H1 (cell line): ENCODE measurements at regions not wholly inside any gene's neighbourhood (a gene's known extent, or its start where the extent isn't known, plus 50 kb on each side); places are given as distances from the start of the nearest gene placed in this dataset.
"Not testable (repeated sequence)": the region's sequence is repeated elsewhere in the genome, so short reads cannot be mapped to it uniquely, and the experiment has no call there.

Experiments
- CTCF ChIA-PET: fragments of 300-600 bp; sonication (Branson Sonifier 250); formaldehyde crosslinking; loops from one replicate; lab custom pipeline; 2021; ENCODE audit not compliant: partially characterized antibody; lab: Charles Lee
- POLR2A ChIA-PET: fragments of 300-600 bp; sonication (Branson Sonifier 250); formaldehyde crosslinking; loops from one replicate; lab custom pipeline; 2021; ENCODE audit warnings: inconsistent platforms; ENCODE audit not compliant: partially characterized antibody; lab: Charles Lee
- DNase-seq, 2 experiments: peaks; one replicate each; pipeline versions ENCODE4 v3.0.0 to v3.0.0-alpha.2; 2010 to 2022; ENCODE audit warnings: low spot score in 2 of 2, low read depth in 1 of 2, mixed read lengths in 1 of 2
- FAIRE-seq: peaks from 2 replicates; lab custom pipeline; 2011; peaks lifted over from hg19 to GRCh38; lab: Jason Lieb, UNC
- H2AFZ ChIP-seq: 2 replicates; pipeline ENCODE4 v1.8.1; 2012; ENCODE audit warnings: low read length, inconsistent platforms
- H2AK5ac ChIP-seq: 2 replicates; pipeline ENCODE4 v1.6.1; 2013; ENCODE audit warnings: low read depth, low read length
- H2BK120ac ChIP-seq: replicated peaks from 2 replicates; pipeline ENCODE3; 2013; ENCODE audit warnings: low read depth, low read length, inconsistent platforms
- H2BK12ac ChIP-seq: 2 replicates; pipeline ENCODE4 v1.6.1; 2013; ENCODE audit warnings: low read depth, low read length
- H2BK15ac ChIP-seq: 2 replicates; pipeline ENCODE4 v1.6.1; 2013; ENCODE audit warnings: low read length
- H2BK20ac ChIP-seq: 2 replicates; pipeline ENCODE4 v1.6.1; 2013; ENCODE audit warnings: low read length
- H2BK5ac ChIP-seq: 2 replicates; pipeline ENCODE4 v1.6.1; 2013; ENCODE audit warnings: low read depth, low read length
- H3K14ac ChIP-seq: 2 replicates; pipeline ENCODE4 v1.6.1; 2013; ENCODE audit warnings: inconsistent platforms; ENCODE audit not compliant: insufficient read length
- H3K18ac ChIP-seq: 2 replicates; pipeline ENCODE4 v1.6.1; 2013; ENCODE audit warnings: low read length; ENCODE audit errors: extremely low read depth
- H3K23ac ChIP-seq: 2 replicates; pipeline ENCODE4 v1.6.1; 2013; ENCODE audit warnings: inconsistent platforms; ENCODE audit not compliant: insufficient read length
- H3K23me2 ChIP-seq: 2 replicates; pipeline ENCODE4 v1.6.1; 2013; ENCODE audit warnings: low read depth, low read length
- H3K27ac ChIP-seq: 2 replicates; pipeline ENCODE4 v1.6.1; 2011; ENCODE audit warnings: low read depth, low read length, inconsistent platforms
- H3K27me3 ChIP-seq, 4 experiments: replicated peaks in 1 of 4; 1 replicate in 1 of 4; 2 replicates in 3 of 4; pipeline versions ENCODE4 v1.6.1 to v1.8.1; 2011 to 2013; ENCODE audit warnings: low read length in 3 of 4, mild to moderate bottlenecking in 3 of 4, inconsistent platforms in 2 of 4, mixed read lengths in 2 of 4, moderate library complexity in 1 of 4; ENCODE audit not compliant: control insufficient read depth in 3 of 4, insufficient read depth in 3 of 4; ENCODE audit errors: extremely low read depth in 1 of 4
- H3K36me3 ChIP-seq, 4 experiments: 2 replicates each; pipeline versions ENCODE4 v1.6.1 to v1.8.1; 2011 to 2013; ENCODE audit warnings: mild to moderate bottlenecking in 4 of 4, low read length in 3 of 4, moderate library complexity in 2 of 4, control low read depth in 1 of 4, inconsistent platforms in 1 of 4; ENCODE audit not compliant: insufficient read depth in 4 of 4, control insufficient read depth in 2 of 4
- H3K4ac ChIP-seq: replicated peaks from 2 replicates; pipeline ENCODE3; 2013; ENCODE audit warnings: low read length, low read depth, mixed read lengths, inconsistent platforms; ENCODE audit not compliant: insufficient read length
- H3K4me1 ChIP-seq, 4 experiments: replicated peaks in 1 of 4; 1 replicate in 1 of 4; 2 replicates in 3 of 4; pipeline versions ENCODE4 v1.6.1 to v1.8.1; 2011 to 2013; ENCODE audit warnings: low read length in 3 of 4, inconsistent platforms in 2 of 4, mixed read lengths in 1 of 4; ENCODE audit not compliant: insufficient read depth in 4 of 4, control insufficient read depth in 3 of 4
- H3K4me2 ChIP-seq, 2 experiments: 2 replicates each; pipeline versions ENCODE4 v1.6.1 to v1.8.1; 2011 to 2013; ENCODE audit warnings: low read depth in 2 of 2, low read length in 2 of 2, control low read depth in 1 of 2, inconsistent platforms in 1 of 2, mild to moderate bottlenecking in 1 of 2; ENCODE audit not compliant: insufficient read depth in 1 of 2
- H3K4me3 ChIP-seq, 4 experiments: fragments of 200-600, 300-600 bp in 1 of 4; sonication (generic), shearing (Covaris generic), sonication (Bioruptor Twin) in 1 of 4; 2 replicates each; pipeline versions ENCODE4 v1.5.1 to v1.8.1; 2011 to 2016; ENCODE audit warnings: low read length in 4 of 4, low read depth in 3 of 4, control low read depth in 2 of 4, inconsistent platforms in 2 of 4, mild to moderate bottlenecking in 2 of 4, mixed read lengths in 1 of 4, moderate library complexity in 1 of 4; ENCODE audit not compliant: insufficient read depth in 2 of 4; ENCODE audit errors: extremely low read depth in 1 of 4
- H3K56ac ChIP-seq: replicated peaks from 2 replicates; pipeline ENCODE3; 2013; ENCODE audit warnings: low read depth, mild to moderate bottlenecking, mixed read lengths, low read length, inconsistent platforms; ENCODE audit not compliant: insufficient read length
- H3K79me1 ChIP-seq: 2 replicates; pipeline ENCODE4 v1.6.1; 2013; ENCODE audit warnings: low read depth, low read length, control low read depth
- H3K79me2 ChIP-seq, 2 experiments: 2 replicates each; pipeline versions ENCODE4 v1.6.1 to v1.8.1; 2012 to 2013; ENCODE audit warnings: low read length in 2 of 2, mild to moderate bottlenecking in 2 of 2, inconsistent platforms in 1 of 2; ENCODE audit not compliant: insufficient read depth in 2 of 2, control insufficient read depth in 1 of 2
- H3K9ac ChIP-seq, 4 experiments: replicated peaks in 1 of 4; 1 replicate in 1 of 4; 2 replicates in 3 of 4; pipeline versions ENCODE4 v1.6.1 to v1.8.1; 2011 to 2013; ENCODE audit warnings: low read depth in 3 of 4, low read length in 3 of 4, control low read depth in 2 of 4, mild to moderate bottlenecking in 2 of 4, moderate library complexity in 2 of 4, inconsistent platforms in 1 of 4; ENCODE audit errors: extremely low read depth in 1 of 4
- H3K9me3 ChIP-seq, 2 experiments: 2 replicates each; pipeline versions ENCODE4 v1.6.1 to v1.8.1; 2012 to 2013; ENCODE audit warnings: mild to moderate bottlenecking in 2 of 2, moderate library complexity in 2 of 2, control low read depth in 1 of 2, inconsistent platforms in 1 of 2, low read depth in 1 of 2, low read length in 1 of 2, mixed read lengths in 1 of 2; ENCODE audit not compliant: insufficient read depth in 2 of 2
- H4K20me1 ChIP-seq, 2 experiments: replicated peaks in 1 of 2; 2 replicates each; pipeline versions ENCODE3 to v1.8.1; 2011 to 2013; ENCODE audit warnings: inconsistent platforms in 2 of 2, low read length in 2 of 2, mild to moderate bottlenecking in 1 of 2; ENCODE audit not compliant: insufficient read depth in 2 of 2, control insufficient read depth in 1 of 2
- H4K5ac ChIP-seq: 2 replicates; pipeline ENCODE4 v1.6.1; 2013; ENCODE audit warnings: low read length, low read depth, mixed read lengths, inconsistent platforms; ENCODE audit not compliant: insufficient read length
- H4K8ac ChIP-seq: 2 replicates; pipeline ENCODE4 v1.8.0; 2013; ENCODE audit warnings: mild to moderate bottlenecking, moderate library complexity, low read length, inconsistent platforms; ENCODE audit not compliant: insufficient read depth; ENCODE audit errors: extremely low read depth
- H4K91ac ChIP-seq: replicated peaks from 2 replicates; pipeline ENCODE3; 2013; ENCODE audit warnings: low read length, mixed read lengths, inconsistent platforms; ENCODE audit not compliant: insufficient read length
- WGBS, 2 experiments: shearing (Covaris generic) in 1 of 2; methylation state at CpG; one replicate each; pipeline versions ENCODE4 v1.1.6 to v1.1.7; 2013 to 2015; ENCODE audit warnings: low lambda C conversion rate in 2 of 2, mixed read lengths in 2 of 2, inconsistent platforms in 1 of 2, low coverage in 1 of 2, missing lambda C conversion rate in 1 of 2; ENCODE audit not compliant: insufficient replicate concordance in 2 of 2, insufficient coverage in 1 of 2, insufficient read length in 1 of 2; ENCODE audit errors: extremely low coverage in 1 of 2, missing lambda C conversion rate in 1 of 2; 5-methylcytosine and 5-hydroxymethylcytosine counted together

DNA sequence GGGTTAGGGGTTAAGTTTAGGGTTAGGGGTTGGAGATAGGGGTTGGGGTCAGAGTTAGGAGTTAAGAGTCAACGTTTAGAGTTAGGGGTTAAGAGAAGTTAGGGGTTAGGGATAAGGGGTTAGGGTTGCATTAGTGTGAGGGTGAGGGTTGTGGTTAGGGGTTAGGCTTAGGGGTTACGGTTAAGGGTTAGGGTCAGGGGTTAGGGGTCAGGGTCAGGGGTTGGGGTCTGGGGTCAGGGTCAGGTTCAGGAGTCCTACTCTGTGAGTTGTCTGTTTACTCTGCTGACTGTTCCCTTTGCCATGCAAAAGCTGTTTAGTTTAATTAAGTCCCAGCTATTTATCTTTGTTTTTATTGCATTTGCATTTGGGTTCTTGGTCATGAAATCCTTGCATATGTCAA, 1267.3 kb downstream of the FOXD4L5 start:
- H4K20me1 ChIP-seq, H3K18ac ChIP-seq, H3K79me1 ChIP-seq, POLR2A ChIA-PET, H2BK20ac ChIP-seq, H4K91ac ChIP-seq, H3K4me3 ChIP-seq, H3K56ac ChIP-seq, H3K27me3 ChIP-seq, H2AFZ ChIP-seq, H4K8ac ChIP-seq, CTCF ChIA-PET, H3K4ac ChIP-seq, H2BK12ac ChIP-seq, H2BK5ac ChIP-seq, H3K4me2 ChIP-seq, FAIRE-seq, DNase-seq, H3K79me2 ChIP-seq, H2BK120ac ChIP-seq, H3K14ac ChIP-seq, H2BK15ac ChIP-seq, H2AK5ac ChIP-seq, H3K23me2 ChIP-seq, H4K5ac ChIP-seq, H3K4me1 ChIP-seq, H3K9ac ChIP-seq, H3K23ac ChIP-seq, H3K27ac ChIP-seq, H3K36me3 ChIP-seq: not testable (repeated sequence)
- peaks cover 4 to 60% of the 10 kb centered on the region in 2 experiments; a peak in 3 of 4 replicates for H3K9me3 ChIP-seq
- WGBS, 2 experiments: 79% methylated on average over 2 of the region's 2 CpGs; no CpG with 5 or more reads in 1 of the 2 experiments

DNA sequence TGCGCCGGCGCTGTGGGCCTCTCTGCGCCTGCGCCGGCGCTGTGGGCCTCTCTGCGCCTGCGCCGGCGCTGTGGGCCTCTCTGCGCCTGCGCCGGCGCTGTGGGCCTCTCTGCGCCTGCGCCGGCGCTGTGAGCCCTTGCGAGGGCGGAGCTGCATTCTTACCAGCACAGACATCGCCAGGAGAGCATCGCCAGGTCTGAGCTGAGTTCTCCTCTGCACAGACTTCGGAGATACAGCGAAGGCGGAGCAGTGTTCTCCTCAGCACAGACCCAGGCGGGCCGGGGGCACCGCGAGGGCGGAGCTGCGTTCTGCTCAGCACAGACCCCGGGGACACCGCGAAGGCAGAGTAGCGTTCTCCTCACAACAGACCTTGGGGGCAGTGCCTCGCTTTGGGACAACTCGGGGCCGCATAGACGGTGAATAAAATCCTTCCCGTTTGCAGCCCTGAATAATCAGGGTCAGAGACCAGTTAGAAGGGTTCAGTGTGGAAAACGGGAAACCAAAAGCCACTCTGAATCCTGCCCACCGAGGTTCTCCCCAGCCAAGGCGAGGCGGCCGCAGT, 1268.1 kb downstream of the FOXD4L5 start:
- H2BK5ac ChIP-seq, H2BK120ac ChIP-seq, H3K79me1 ChIP-seq, H4K8ac ChIP-seq, H3K27me3 ChIP-seq, DNase-seq, H3K9ac ChIP-seq, H3K4me3 ChIP-seq, H3K27ac ChIP-seq, H2BK12ac ChIP-seq, H3K79me2 ChIP-seq, H3K23ac ChIP-seq, H3K36me3 ChIP-seq, H4K5ac ChIP-seq, H2AFZ ChIP-seq, H3K14ac ChIP-seq, H3K23me2 ChIP-seq, H3K4me1 ChIP-seq, H4K20me1 ChIP-seq, H2BK20ac ChIP-seq, H3K18ac ChIP-seq, FAIRE-seq, H2AK5ac ChIP-seq, H4K91ac ChIP-seq, CTCF ChIA-PET, H2BK15ac ChIP-seq, H3K4ac ChIP-seq, H3K4me2 ChIP-seq, H3K56ac ChIP-seq, POLR2A ChIA-PET: not testable (repeated sequence)
- H3K9me3 ChIP-seq: peaks cover 4 to 65% of the 10 kb centered on the region in 2 experiments; a peak in 3 of 4 replicates
- WGBS, 2 experiments: 92% methylated on average over 20 of the region's 46 CpGs; no CpG with 5 or more reads in 1 of the 2 experiments
